Suprapubic skin (tissue), 4 donors: ENCODE measurements at regions not wholly inside any gene's neighbourhood (a gene's known extent, or its start where the extent isn't known, plus 50 kb on each side); places are given as distances from the start of the nearest gene placed in this dataset.

Experiments used
- DNase-seq, 2 donors: peaks; one replicate each; pipeline ENCODE4 v3.0.0-alpha.2; 2019; ENCODE audit warnings: low spot score in 2 of 2
- H3K27ac ChIP-seq: fragments of 200-600 bp; sonication (generic); one replicate; pipeline ENCODE4 v1.5.1; 2019
- H3K27me3 ChIP-seq: fragments of 200-600 bp; sonication (generic); one replicate; pipeline ENCODE4 v1.5.1; 2019
- H3K36me3 ChIP-seq: fragments of 200-600 bp; sonication (generic); one replicate; pipeline ENCODE4 v1.5.1; 2019
- H3K4me1 ChIP-seq: fragments of 200-600 bp; sonication (generic); one replicate; pipeline ENCODE4 v1.5.1; 2019
- H3K4me3 ChIP-seq: fragments of 200-600 bp; sonication (generic); one replicate; pipeline ENCODE4 v1.5.1; 2019; ENCODE audit warnings: mild to moderate bottlenecking
- H3K9me3 ChIP-seq: fragments of 200-600 bp; sonication (generic); one replicate; pipeline ENCODE4 v1.5.1; 2019
- CTCF ChIP-seq, 2 donors: fragments of 200-600 bp in 1 of 2; fragments of 450-650 bp in 1 of 2; sonication (generic) in 1 of 2; IDR thresholded peaks; one replicate each; pipeline ENCODE4 v1.5.1; 2016 to 2019; ENCODE audit warnings: antibody characterized with exemption in 2 of 2, mild to moderate bottlenecking in 1 of 2, moderate library complexity in 1 of 2
- EP300 ChIP-seq: sonication (generic); formaldehyde crosslinking; IDR thresholded peaks from one replicate; pipeline ENCODE4 v1.6.1; 2017; ENCODE audit warnings: antibody characterized with exemption
- POLR2A ChIP-seq, 2 donors: fragments of 450-650 bp; IDR thresholded peaks; one replicate each; pipeline ENCODE4 v1.6.1; 2017; ENCODE audit warnings: antibody characterized with exemption in 2 of 2, mild to moderate bottlenecking in 2 of 2, moderate library complexity in 2 of 2
- POLR2AphosphoS5 ChIP-seq, 3 donors: sonication (generic); formaldehyde crosslinking; IDR thresholded peaks; one replicate each; pipeline ENCODE4 v1.6.1; 2017; ENCODE audit warnings: antibody characterized with exemption in 3 of 3
- WGBS: methylation state at CpG from one replicate; pipeline ENCODE4 v1.1.5; 2018; 5-methylcytosine and 5-hydroxymethylcytosine counted together

DNA sequence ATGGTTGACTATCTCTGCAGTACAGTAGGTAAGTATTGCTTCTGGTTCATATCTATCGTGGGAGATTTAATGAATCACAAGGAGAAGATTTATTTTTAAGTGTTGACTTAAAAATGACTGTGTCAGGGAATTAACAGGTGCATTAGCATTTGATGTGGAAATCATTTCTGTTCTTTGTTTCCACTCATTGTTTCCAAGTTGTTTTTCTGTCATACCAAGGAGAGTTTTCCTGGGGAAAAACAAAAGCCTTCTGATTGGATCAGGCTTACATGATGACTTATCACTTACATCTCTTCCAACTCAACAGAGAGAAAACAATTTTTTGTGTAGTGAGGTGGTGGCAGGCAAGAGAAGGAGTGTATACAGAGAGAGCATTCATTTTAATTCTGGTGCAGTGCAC is 686.4 kb downstream of the HTR1B start:
- no peak overlapping the region for H3K4me3 ChIP-seq
- no peaks in the 10 kb centered on the region for H3K4me1 ChIP-seq
- no peaks in the 10 kb centered on the region for H3K27me3 ChIP-seq
- no peak for TF ChIP-seq CTCF (IDR thresholded peaks at IDR 0.05)
- no peaks in the 10 kb centered on the region for H3K36me3 ChIP-seq
- no peak overlapping the region for H3K27ac ChIP-seq
- 73% methylated on average over 1 of the region's 1 CpG for WGBS
- no peak for DNase-seq
- no peaks in the 10 kb centered on the region for H3K9me3 ChIP-seq

DNA sequence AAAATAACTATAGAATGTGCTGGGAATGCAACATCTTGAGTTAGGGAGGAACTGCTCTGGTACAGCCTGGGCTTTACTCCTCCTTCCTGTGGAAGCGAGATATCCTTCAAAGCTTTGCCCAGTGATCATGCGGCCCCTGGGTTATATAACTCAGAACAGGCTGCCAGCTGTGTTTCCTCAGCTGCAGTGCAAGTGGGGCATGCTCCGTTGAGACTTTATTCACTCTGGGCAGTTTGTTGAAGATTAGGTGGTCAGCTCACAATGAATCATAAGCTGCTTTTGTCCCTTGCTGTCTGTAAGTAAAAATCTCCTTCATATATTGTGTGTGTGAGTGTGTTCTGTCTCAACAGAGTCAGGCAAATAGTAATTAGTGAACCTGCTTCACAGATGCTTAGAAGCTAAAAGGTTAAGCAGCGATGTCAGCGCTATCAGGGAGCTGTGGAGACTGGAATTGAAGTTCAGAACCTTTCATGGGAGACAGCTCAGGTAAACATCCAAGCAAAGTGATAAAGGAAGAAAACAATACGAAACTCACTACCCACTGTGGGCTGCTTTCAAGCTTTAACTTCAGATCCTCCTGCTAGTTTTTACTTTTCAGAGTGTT is 688.4 kb downstream of the HTR1B start:
- WGBS = 61% methylated on average over 6 of the region's 6 CpGs
- Histone ChIP-seq H3K4me3 (no peak overlapping the region), H3K9me3 (no peaks in the 10 kb centered on the region), H3K27me3 (no peaks in the 10 kb centered on the region), H3K4me1 (no peaks in the 10 kb centered on the region), H3K27ac (no peak overlapping the region), H3K36me3 (no peaks in the 10 kb centered on the region)
- TF ChIP-seq POLR2AphosphoS5 (IDR thresholded peaks at IDR 0.05) (no peak), POLR2A (IDR thresholded peaks at IDR 0.05) (no peak), CTCF (IDR thresholded peaks at IDR 0.05) (no peak), EP300 (no peak)
- no peak for DNase-seq

DNA sequence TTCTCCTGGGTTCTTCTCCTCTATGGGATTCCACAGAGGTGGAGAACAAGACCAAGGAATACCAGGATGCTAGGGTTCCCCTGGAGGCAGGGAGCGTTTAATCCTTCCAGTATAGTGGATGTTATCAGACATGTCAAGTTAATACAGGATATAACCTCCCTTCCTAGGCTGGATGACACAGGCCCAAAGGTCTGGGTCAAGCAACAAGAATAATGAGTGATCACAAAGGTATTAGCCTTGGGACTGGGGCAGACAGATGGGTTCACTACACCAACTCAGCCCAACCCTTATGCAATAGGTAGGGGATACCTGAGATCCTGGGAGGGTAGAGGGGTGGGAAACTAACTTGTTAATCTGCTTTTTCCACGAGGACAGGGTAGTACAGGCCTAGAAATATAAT is 690.3 kb downstream of the HTR1B start:
- no peak overlapping the region for H3K4me3 ChIP-seq
- 74% methylated on average over 2 of the region's 2 CpGs for WGBS
- no peaks in the 10 kb centered on the region for H3K27me3 ChIP-seq
- no peaks in the 10 kb centered on the region for H3K9me3 ChIP-seq
- no peaks in the 10 kb centered on the region for H3K4me1 ChIP-seq
- H3K36me3 ChIP-seq = no peaks in the 10 kb centered on the region
- TF ChIP-seq POLR2A (IDR thresholded peaks at IDR 0.05) (no peak), EP300 (no peak), CTCF (IDR thresholded peaks at IDR 0.05) (no peak), POLR2AphosphoS5 (IDR thresholded peaks at IDR 0.05) (no peak)
- H3K27ac ChIP-seq = no peak overlapping the region
- DNase-seq = no peak

DNA sequence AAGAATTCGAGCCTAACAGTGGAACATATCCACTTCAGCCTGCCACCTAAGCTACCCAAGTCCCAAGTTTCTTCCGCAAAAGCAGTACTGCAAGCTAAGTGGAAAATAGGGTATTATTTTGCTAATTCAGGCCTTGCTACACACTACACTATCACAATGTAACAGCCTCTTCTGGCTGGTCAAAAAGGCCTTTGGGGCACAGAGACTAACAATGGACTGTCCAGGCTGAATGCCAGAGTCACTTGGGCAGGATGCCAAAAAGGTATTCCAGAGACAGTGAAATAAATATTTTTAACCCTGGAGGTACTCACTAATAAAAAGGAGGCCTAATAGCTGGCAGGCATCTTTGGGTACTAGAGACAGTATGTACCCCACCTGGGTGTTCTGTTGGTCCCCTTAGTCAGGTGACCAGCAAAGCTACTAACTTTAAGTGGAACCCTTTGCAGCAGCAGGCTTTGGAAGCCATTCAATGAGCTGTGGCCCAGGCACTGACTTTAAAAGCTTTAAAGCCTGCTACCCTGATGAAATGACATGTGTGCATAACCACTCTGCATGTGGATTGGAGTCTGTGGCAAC is 692.1 kb downstream of the HTR1B start:
- 63% methylated on average over 2 of the region's 2 CpGs for WGBS
- H3K27ac ChIP-seq = no peak overlapping the region
- no peaks in the 10 kb centered on the region for H3K27me3 ChIP-seq
- no peaks in the 10 kb centered on the region for H3K4me1 ChIP-seq
- H3K9me3 ChIP-seq = no peaks in the 10 kb centered on the region
- TF ChIP-seq CTCF (IDR thresholded peaks at IDR 0.05) (no peak), POLR2AphosphoS5 (IDR thresholded peaks at IDR 0.05) (no peak), POLR2A (IDR thresholded peaks at IDR 0.05) (no peak), EP300 (no peak)
- H3K36me3 ChIP-seq = no peaks in the 10 kb centered on the region
- no peak for DNase-seq
- no peak overlapping the region for H3K4me3 ChIP-seq

DNA sequence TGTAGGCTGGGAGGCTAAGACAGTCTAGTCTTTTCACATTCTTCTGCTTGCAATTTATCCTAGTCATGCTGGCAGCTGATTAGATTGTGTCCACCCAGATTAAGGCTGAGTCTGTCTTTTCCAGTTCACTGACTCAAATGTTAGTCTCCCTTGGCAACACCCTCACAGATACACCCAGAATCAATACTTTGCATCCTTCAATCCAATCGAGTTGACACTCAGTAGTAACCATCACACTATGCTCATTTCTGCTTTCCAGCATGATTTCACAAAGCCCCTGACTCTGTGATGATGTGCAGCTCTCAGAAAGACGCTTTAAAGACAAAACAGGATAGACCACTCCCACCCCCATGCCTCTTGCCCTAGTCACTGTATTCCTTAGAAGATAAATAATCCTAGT is 693.0 kb downstream of the HTR1B start:
- Histone ChIP-seq H3K9me3 (no peaks in the 10 kb centered on the region), H3K4me3 (no peak overlapping the region), H3K36me3 (no peaks in the 10 kb centered on the region), H3K27ac (no peak overlapping the region), H3K27me3 (no peaks in the 10 kb centered on the region), H3K4me1 (no peaks in the 10 kb centered on the region)
- no peak for DNase-seq
- TF ChIP-seq POLR2AphosphoS5 (IDR thresholded peaks at IDR 0.05) = no peak
- no peak for TF ChIP-seq EP300
- TF ChIP-seq POLR2A (IDR thresholded peaks at IDR 0.05) = no peak
- TF ChIP-seq CTCF (IDR thresholded peaks at IDR 0.05) = no peak
- 86% methylated on average over 2 of the region's 2 CpGs for WGBS
